Caco-2 (cell line): ENCODE measurements at regions not wholly inside any gene's neighbourhood (a gene's known extent, or its start where the extent isn't known, plus 50 kb on each side); places are given as distances from the start of the nearest gene placed in this dataset.

Source experiments
- BruUV-seq: library from RNA; stranded (reverse); fragments of 400-500 nt; replicated peaks from 2 replicates; lab custom pipeline; 2021; lab: Mats Ljungman, UMichigan
- CTCF ChIA-PET: fragments of 300-600 bp; sonication (Branson Sonifier 250); formaldehyde crosslinking; loops from one replicate; lab custom pipeline; 2022; ENCODE audit warnings: antibody characterized with exemption; lab: Charles Lee
- POLR2A ChIA-PET: fragments of 300-600 bp; sonication (Branson Sonifier 250); formaldehyde crosslinking; loops from one replicate; lab custom pipeline; 2022; ENCODE audit warnings: antibody characterized with exemption; lab: Charles Lee
- DNase-seq, 2 experiments: peaks; one replicate each; pipeline versions ENCODE4 v3.0.0 to v3.0.0-alpha.2; 2020 to 2022
- H3K27me3 ChIP-seq: replicated peaks from 2 replicates; pipeline ENCODE4 v1.6.0; 2011; ENCODE audit warnings: low read length; ENCODE audit not compliant: control insufficient read depth, insufficient read depth
- H3K36me3 ChIP-seq: 2 replicates; pipeline ENCODE4 v1.5.1; 2011; ENCODE audit warnings: low read length; ENCODE audit not compliant: control insufficient read depth, insufficient read depth
- H3K4me1 ChIP-seq: fragments of 250-450 bp; sonication (Bioruptor Pico); 2 replicates; pipeline ENCODE4 v1.5.1; 2020; ENCODE audit warnings: mild to moderate bottlenecking
- H3K4me3 ChIP-seq: 2 replicates; pipeline ENCODE4 v1.5.1; 2011; ENCODE audit warnings: low read depth, mild to moderate bottlenecking, control low read depth, low read length
- H3K9me3 ChIP-seq: fragments of 250-450 bp; sonication (Bioruptor Pico); 2 replicates; pipeline ENCODE4 v1.5.1; 2020; ENCODE audit warnings: mild to moderate bottlenecking, moderate library complexity
- H3K27ac Mint-ChIP-seq: one replicate; pipeline ENCODE4 v1.8.0; 2022; ENCODE audit warnings: mixed read lengths; ENCODE audit not compliant: unreplicated experiment
- H3K27me3 Mint-ChIP-seq: one replicate; pipeline ENCODE4 v1.8.0; 2022; ENCODE audit warnings: mixed read lengths; ENCODE audit not compliant: insufficient read depth, unreplicated experiment
- H3K36me3 Mint-ChIP-seq: one replicate; pipeline ENCODE4 v1.8.0; 2022; ENCODE audit warnings: mild to moderate bottlenecking, mixed read lengths; ENCODE audit not compliant: insufficient read depth, unreplicated experiment
- H3K4me1 Mint-ChIP-seq: one replicate; pipeline ENCODE4 v1.8.0; 2022; ENCODE audit warnings: low read depth, mixed read lengths; ENCODE audit not compliant: unreplicated experiment
- H3K4me3 Mint-ChIP-seq: one replicate; pipeline ENCODE4 v1.8.0; 2022; ENCODE audit warnings: mild to moderate bottlenecking, moderate library complexity, mixed read lengths; ENCODE audit not compliant: unreplicated experiment
- H3K9me3 Mint-ChIP-seq: one replicate; pipeline ENCODE4 v1.8.0; 2022; ENCODE audit warnings: mixed read lengths; ENCODE audit not compliant: unreplicated experiment
- intact Hi-C: fragments of 100-400 bp; cut with micrococcal nuclease; formaldehyde crosslinking; loops from one replicate; pipeline ENCODE4 v1.10.0; 2022; ENCODE audit not compliant: unreplicated experiment
- TF ChIP-seq, protein P1 (sequence below), 2 experiments: fragments of 200-600 bp in 1 of 2; IDR thresholded peaks; 1 replicate in 1 of 2; 2 replicates in 1 of 2; pipeline versions ENCODE4 v1.5.1 to v1.8.0; 2011 to 2022; ENCODE audit warnings: antibody characterized with exemption in 1 of 2, control low read depth in 1 of 2, inconsistent platforms in 1 of 2, low read depth in 1 of 2, low read length in 1 of 2, mild to moderate bottlenecking in 1 of 2, moderate library complexity in 1 of 2; ENCODE audit not compliant: insufficient read depth in 1 of 2, severe bottlenecking in 1 of 2, unreplicated experiment in 1 of 2

DNA sequence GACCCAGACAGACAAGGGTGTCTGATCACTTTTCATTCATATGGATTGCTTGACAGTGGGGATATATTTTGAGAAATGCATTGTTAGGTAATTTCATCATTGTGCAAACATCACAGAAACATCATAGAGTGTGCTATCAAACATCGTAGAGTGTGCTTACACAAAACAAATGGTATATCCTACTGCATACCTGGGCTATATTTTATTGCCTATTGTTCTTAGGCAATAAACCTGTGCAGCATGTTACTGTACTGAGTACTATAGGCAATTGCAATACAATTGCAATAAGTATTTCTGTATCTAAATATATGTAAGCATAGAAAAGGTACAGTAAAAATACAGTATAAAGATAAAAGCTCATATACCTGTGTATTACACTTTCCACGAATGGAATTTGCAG is 319.1 kb downstream of the KIF20B start:
- H3K4me3 ChIP-seq, result no peak overlapping the region
- Mint-ChIP-seq H3K36me3 (no peaks in the 10 kb centered on the region), H3K27ac (no peak overlapping the region), H3K4me3 (no peak overlapping the region), H3K4me1 (no peaks in the 10 kb centered on the region), H3K27me3 (peaks cover 2% of the 10 kb centered on the region), H3K9me3 (no peaks in the 10 kb centered on the region)
- 0 out of 2 replicates have a peak, but pooled peaks cover 3% of the 10 kb centered on the region for H3K9me3 ChIP-seq
- BruUV-seq, result no TSS peak
- no peak for DNase-seq
- POLR2A ChIA-PET, result no interaction called here
- H3K36me3 ChIP-seq, result no peaks in the 10 kb centered on the region
- CTCF ChIA-PET, result no interaction called here
- no peaks in the 10 kb centered on the region for H3K27me3 ChIP-seq
- TF ChIP-seq, protein P1, sequence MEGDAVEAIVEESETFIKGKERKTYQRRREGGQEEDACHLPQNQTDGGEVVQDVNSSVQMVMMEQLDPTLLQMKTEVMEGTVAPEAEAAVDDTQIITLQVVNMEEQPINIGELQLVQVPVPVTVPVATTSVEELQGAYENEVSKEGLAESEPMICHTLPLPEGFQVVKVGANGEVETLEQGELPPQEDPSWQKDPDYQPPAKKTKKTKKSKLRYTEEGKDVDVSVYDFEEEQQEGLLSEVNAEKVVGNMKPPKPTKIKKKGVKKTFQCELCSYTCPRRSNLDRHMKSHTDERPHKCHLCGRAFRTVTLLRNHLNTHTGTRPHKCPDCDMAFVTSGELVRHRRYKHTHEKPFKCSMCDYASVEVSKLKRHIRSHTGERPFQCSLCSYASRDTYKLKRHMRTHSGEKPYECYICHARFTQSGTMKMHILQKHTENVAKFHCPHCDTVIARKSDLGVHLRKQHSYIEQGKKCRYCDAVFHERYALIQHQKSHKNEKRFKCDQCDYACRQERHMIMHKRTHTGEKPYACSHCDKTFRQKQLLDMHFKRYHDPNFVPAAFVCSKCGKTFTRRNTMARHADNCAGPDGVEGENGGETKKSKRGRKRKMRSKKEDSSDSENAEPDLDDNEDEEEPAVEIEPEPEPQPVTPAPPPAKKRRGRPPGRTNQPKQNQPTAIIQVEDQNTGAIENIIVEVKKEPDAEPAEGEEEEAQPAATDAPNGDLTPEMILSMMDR (IDR thresholded peaks at IDR 0.05; ENCODE audit: insufficient read depth in 1 of 2, low read depth in 1 of 2, low read length in 1 of 2, severe bottlenecking in 1 of 2, unreplicated experiment in 1 of 2), result no peak
- no peaks in the 10 kb centered on the region for H3K4me1 ChIP-seq
- intact Hi-C loops, result no loop called here

DNA sequence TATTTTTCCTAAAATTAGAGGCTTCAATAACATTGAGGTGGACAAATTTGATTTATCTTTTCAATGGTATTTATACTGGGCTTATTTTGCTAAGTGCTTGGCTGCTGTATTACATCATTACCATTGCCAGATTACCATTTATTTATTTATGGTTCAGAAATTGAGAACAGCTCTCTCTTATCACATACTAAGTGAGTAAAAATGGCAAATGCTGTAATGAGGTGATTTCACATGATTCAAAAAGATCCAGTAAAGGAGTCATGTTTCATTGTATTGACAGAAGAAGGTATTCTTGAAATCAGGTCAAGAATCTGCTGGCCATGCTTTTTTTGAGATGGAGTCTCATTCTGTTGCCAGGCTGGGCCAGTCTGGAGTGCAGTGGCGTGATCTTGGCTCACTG is 322.6 kb downstream of the KIF20B start:
- TF ChIP-seq, protein P1 (IDR thresholded peaks at IDR 0.05; ENCODE audit: insufficient read depth in 1 of 2, low read depth in 1 of 2, low read length in 1 of 2, severe bottlenecking in 1 of 2, unreplicated experiment in 1 of 2), result no peak
- Histone ChIP-seq H3K27me3 (no peaks in the 10 kb centered on the region), H3K9me3 (no peaks in the 10 kb centered on the region; the same call in 1 of the 2 replicates), H3K4me3 (no peak overlapping the region), H3K36me3 (no peaks in the 10 kb centered on the region), H3K4me1 (no peaks in the 10 kb centered on the region)
- intact Hi-C loops, result no loop called here
- POLR2A ChIA-PET, result no interaction called here
- Mint-ChIP-seq H3K36me3 (no peaks in the 10 kb centered on the region), H3K27ac (no peak overlapping the region), H3K4me1 (no peaks in the 10 kb centered on the region), H3K9me3 (no peaks in the 10 kb centered on the region), H3K27me3 (peaks cover 5% of the 10 kb centered on the region), H3K4me3 (no peak overlapping the region)
- no peak for DNase-seq
- CTCF ChIA-PET, result no interaction called here
- no TSS peak for BruUV-seq

DNA sequence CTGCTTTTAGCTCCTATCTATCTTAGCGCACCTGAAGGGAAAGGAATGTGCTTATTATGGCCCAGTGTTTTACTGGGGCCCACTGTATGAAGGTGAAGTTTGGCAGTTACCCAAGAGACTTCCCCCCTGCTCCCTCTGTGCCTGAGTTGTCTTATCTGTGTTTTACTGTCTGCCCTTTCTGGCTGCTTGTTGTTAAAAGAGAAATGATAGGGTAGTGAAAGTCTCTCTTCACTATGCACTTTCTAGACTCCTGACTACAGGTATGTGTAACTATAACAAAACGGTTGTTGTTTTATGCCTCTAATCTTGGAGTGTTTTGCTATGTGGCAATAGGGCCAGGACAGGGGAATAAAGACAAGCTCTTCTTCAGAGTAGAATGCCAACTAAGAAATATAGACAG is 326.9 kb downstream of the KIF20B start:
- no TSS peak for BruUV-seq
- H3K9me3 Mint-ChIP-seq, result no peaks in the 10 kb centered on the region
- peaks cover 5% of the 10 kb centered on the region for H3K27me3 Mint-ChIP-seq
- intact Hi-C loops, result no loop called here
- Histone ChIP-seq H3K36me3 (no peaks in the 10 kb centered on the region), H3K9me3 (no peaks in the 10 kb centered on the region; the same call in 1 of the 2 replicates), H3K4me1 (no peaks in the 10 kb centered on the region), H3K4me3 (no peak overlapping the region), H3K27me3 (no peaks in the 10 kb centered on the region)
- no peak overlapping the region for H3K4me3 Mint-ChIP-seq
- no peak overlapping the region for H3K27ac Mint-ChIP-seq
- TF ChIP-seq, protein P1 (IDR thresholded peaks at IDR 0.05; ENCODE audit: insufficient read depth in 1 of 2, low read depth in 1 of 2, low read length in 1 of 2, severe bottlenecking in 1 of 2, unreplicated experiment in 1 of 2), result no peak
- DNase-seq, result no peak
- no peaks in the 10 kb centered on the region for H3K4me1 Mint-ChIP-seq
- ChIA-PET CTCF (no interaction called here), POLR2A (no interaction called here)
- H3K36me3 Mint-ChIP-seq, result no peaks in the 10 kb centered on the region
